Peyer's patch (tissue), 4 donors: ENCODE measurements at regions not wholly inside any gene's neighbourhood (a gene's known extent, or its start where the extent isn't known, plus 50 kb on each side); places are given as distances from the start of the nearest gene placed in this dataset.

Experiments used
- DNase-seq, 3 donors: peaks; one replicate each; pipeline ENCODE4 v3.0.0-alpha.2; 2017 to 2019
- H3K27ac ChIP-seq, 4 donors: fragments of 200-600 bp; sonication (generic); one replicate each; pipeline ENCODE4 v1.5.1; 2016 to 2019
- H3K27me3 ChIP-seq, 2 donors: fragments of 200-600 bp; sonication (generic); one replicate each; pipeline ENCODE4 v1.5.1; 2019
- H3K36me3 ChIP-seq, 3 donors: fragments of 200-600 bp; sonication (generic); one replicate each; pipeline ENCODE4 v1.5.1; 2016 to 2019
- H3K4me1 ChIP-seq, 4 donors: fragments of 200-600 bp; sonication (generic); one replicate each; pipeline ENCODE4 v1.5.1; 2016 to 2019
- H3K4me3 ChIP-seq, 4 donors: fragments of 200-600 bp; sonication (generic); 1 replicate in 3 of 4; 2 replicates in 1 of 4; pipeline ENCODE4 v1.5.1; 2016 to 2019; ENCODE audit warnings: mild to moderate bottlenecking in 1 of 4
- H3K9me3 ChIP-seq, 4 donors: fragments of 200-600 bp; sonication (generic); one replicate each; pipeline ENCODE4 v1.5.1; 2016 to 2019; ENCODE audit warnings: mild to moderate bottlenecking in 1 of 4
- CTCF ChIP-seq, 6 experiments: fragments of 450-650 bp in 4 of 6; fragments of 200-600 bp in 2 of 6; sonication (generic) in 1 of 6; IDR thresholded peaks; one replicate each; pipeline ENCODE4 v1.5.1; 2017 to 2019; ENCODE audit warnings: antibody characterized with exemption in 6 of 6, mild to moderate bottlenecking in 3 of 6, moderate library complexity in 1 of 6
- POLR2A ChIP-seq, 2 donors: fragments of 450-650 bp; IDR thresholded peaks; one replicate each; pipeline ENCODE4 v1.5.1; 2017; ENCODE audit warnings: antibody characterized with exemption in 2 of 2, mild to moderate bottlenecking in 2 of 2, moderate library complexity in 2 of 2

DNA sequence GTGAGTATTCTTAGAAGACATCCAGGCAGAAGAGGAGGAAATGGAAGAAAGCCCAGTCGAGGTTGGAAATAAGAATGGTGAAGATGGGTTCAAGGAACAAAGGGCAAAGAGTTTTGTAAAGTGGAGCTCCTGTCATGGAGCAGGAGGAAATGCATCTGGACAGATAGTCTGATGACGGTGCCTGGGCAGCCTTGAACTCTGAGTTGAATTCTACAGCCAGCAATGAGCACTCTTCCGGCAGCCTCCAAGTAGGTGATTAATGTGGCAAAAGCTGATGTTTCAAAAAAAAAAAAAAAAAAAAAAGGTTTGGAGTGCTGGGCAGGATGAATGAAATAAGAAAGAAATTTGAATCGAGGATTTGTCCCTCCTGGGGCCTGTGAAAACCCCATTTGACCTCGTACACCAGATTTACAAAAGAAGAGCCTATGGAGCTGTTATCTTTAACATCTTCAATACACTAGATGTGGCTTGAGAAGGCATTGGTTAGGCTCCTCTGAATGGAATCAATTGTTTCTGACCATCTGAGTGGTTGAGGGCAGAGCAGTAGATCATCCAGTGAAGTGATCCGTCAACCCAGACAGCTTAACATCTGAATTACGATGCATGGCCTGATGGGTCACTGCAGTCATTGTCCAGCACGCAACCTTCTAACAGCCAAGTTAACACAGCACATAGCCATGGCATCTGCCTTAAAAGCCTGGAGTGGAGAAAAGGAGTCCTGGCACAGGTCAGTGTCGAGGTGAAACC is 449.7 kb downstream of the TXNL1 start:
- TF ChIP-seq POLR2A (IDR thresholded peaks at IDR 0.05) (no peak), CTCF (IDR thresholded peaks at IDR 0.05) (no peak)
- no peak overlapping the region for H3K27ac ChIP-seq
- no peaks in the 10 kb centered on the region for H3K36me3 ChIP-seq
- H3K9me3 ChIP-seq, result no peaks in the 10 kb centered on the region
- no peak overlapping the region for H3K4me3 ChIP-seq
- H3K27me3 ChIP-seq, result no peaks in the 10 kb centered on the region
- no peaks in the 10 kb centered on the region for H3K4me1 ChIP-seq
- no peak for DNase-seq

DNA sequence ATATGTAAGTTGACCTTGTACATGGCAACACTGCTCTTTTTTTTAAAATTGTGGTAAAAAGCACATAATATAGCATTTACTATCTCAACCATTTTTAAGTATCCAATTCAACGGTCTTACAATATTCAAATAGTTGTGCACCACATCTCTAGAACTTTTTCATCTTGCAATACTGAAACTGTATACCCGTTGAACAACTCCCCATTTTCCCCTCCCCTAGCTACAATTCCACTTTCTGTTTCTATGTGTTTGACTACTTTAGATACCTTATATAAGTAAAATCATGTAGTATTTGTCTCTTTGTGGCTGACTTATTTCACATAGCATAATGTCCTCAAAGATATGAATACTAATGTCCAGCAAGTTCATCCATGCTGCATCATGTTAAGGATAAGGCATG is 452.1 kb downstream of the TXNL1 start:
- no peak for DNase-seq
- no peak overlapping the region for H3K4me3 ChIP-seq
- no peak overlapping the region for H3K27ac ChIP-seq
- no peaks in the 10 kb centered on the region for H3K27me3 ChIP-seq
- H3K4me1 ChIP-seq, result no peaks in the 10 kb centered on the region
- TF ChIP-seq POLR2A (IDR thresholded peaks at IDR 0.05) (no peak), CTCF (IDR thresholded peaks at IDR 0.05) (no peak)
- no peaks in the 10 kb centered on the region for H3K36me3 ChIP-seq
- H3K9me3 ChIP-seq, result no peaks in the 10 kb centered on the region

GRCh38 chr18:56185126-56185525 is 453.3 kb downstream of the TXNL1 start:
- TF ChIP-seq POLR2A (IDR thresholded peaks at IDR 0.05) (no peak), CTCF (IDR thresholded peaks at IDR 0.05) (no peak)
- H3K36me3 ChIP-seq, result no peaks in the 10 kb centered on the region
- H3K27ac ChIP-seq, result no peak overlapping the region
- H3K27me3 ChIP-seq, result no peaks in the 10 kb centered on the region
- no peak overlapping the region for H3K4me3 ChIP-seq
- DNase-seq, result no peak
- no peaks in the 10 kb centered on the region for H3K9me3 ChIP-seq
- no peaks in the 10 kb centered on the region for H3K4me1 ChIP-seq

DNA sequence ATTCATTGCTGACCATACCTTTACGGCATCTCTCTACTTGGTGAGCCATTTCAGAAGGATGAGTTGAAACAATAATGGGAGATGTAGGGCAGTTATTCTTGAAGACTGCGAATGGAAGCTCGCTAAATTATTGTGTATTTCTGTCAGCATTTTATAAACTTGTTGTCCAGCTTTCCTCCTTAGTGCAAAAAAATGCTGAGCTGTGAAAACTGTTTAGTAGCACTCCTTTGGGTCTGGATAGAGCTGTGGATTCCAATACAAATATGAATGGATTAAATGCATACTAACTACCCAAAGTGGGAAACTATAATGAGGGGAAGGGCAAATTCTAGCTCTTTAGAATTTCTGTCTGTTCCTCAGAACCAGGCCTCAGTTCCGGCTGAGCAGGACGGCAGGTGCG is 461.6 kb downstream of the TXNL1 start:
- no peak for DNase-seq
- Histone ChIP-seq H3K27ac (no peak overlapping the region), H3K27me3 (no peaks in the 10 kb centered on the region), H3K36me3 (no peaks in the 10 kb centered on the region), H3K4me3 (no peak overlapping the region), H3K9me3 (no peaks in the 10 kb centered on the region), H3K4me1 (no peaks in the 10 kb centered on the region)
- TF ChIP-seq POLR2A (IDR thresholded peaks at IDR 0.05), result no peak
- TF ChIP-seq CTCF (IDR thresholded peaks at IDR 0.05), result no peak

- H3K4me3 ChIP-seq, result no peak overlapping the region
- H3K27me3 ChIP-seq, result no peaks in the 10 kb centered on the region
- no peak overlapping the region for H3K27ac ChIP-seq
- H3K9me3 ChIP-seq, result no peaks in the 10 kb centered on the region
- no peaks in the 10 kb centered on the region for H3K36me3 ChIP-seq
- TF ChIP-seq POLR2A (IDR thresholded peaks at IDR 0.05), result no peak
- no peak for TF ChIP-seq CTCF (IDR thresholded peaks at IDR 0.05)
- H3K4me1 ChIP-seq, result no peaks in the 10 kb centered on the region
- no peak for DNase-seq
Measured at GRCh38 chr18:56175330-56176001, 462.9 kb downstream of the TXNL1 start.
